ENCODE measurements at regions not wholly inside any gene's neighbourhood (a gene's known extent, or its start where the extent isn't known, plus 50 kb on each side); places are given as distances from the start of the nearest gene placed in this dataset.

DNA sequence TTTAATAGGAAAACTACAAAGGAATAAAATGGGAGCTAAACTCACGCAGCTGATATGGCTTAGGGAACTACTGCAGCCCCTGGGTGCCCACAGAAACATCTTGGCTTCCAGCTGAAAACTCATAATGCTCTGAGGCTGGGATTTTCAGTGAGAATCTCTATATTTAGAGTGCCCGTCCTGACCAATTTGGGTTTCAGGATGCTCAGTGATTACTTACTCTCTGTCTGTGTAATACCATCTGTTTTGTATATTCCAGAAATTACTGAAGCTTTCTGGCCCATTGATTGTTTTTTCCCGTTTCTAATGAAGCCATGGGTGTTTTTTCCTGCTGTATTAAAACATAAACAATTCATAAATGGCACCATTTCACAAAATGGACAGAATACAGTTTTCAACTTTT lies 50.6 kb upstream of the ZNF385D start:
- no peak for DNase-seq (ENCODE audit: low read depth)
- no peak overlapping the region for H3K4me3 ChIP-seq (ENCODE audit: low read depth, low read length)

DNA sequence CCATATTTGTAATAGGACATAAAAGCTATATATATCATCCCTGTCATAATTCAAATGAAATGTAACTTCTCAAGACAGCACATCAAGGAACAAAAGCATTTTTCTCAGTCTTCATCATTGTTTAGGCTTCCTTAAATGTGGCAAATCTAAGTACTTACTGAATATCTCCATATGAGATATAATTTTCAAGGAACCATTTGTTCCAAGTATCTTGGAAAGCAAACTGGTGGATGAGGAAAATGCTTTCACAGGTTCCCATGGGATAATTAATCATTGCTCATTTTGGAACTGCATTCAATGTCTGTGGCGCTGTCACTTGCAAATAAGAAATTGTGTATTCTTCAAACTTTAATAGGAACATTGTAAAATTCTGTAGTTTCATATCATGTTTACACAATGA lies 52.6 kb upstream of the ZNF385D start:
- H3K4me3 ChIP-seq (ENCODE audit: low read depth, low read length), result no peak overlapping the region
- DNase-seq (ENCODE audit: low read depth), result no peak

DNA sequence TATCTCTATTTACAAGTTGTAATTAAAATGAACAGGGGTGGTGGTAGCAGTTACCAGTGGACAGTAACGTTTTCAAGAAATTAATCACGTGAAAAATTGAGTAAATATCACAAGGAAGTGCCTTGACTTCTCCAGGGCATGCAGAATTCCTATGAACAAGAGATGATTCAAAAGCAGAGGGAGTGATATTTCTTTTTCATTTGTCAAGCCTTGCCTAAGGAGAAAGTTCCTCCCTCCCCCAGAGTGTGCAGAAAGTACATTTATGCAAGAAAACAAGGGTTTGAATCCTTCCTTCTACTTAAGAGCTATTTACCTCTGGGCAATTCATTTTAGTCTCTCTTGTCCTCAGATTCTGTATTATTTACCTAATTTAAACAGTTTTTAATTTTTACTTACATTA lies 53.3 kb upstream of the ZNF385D start:
- H3K4me3 ChIP-seq (ENCODE audit: low read depth, low read length), result no peak overlapping the region
- DNase-seq (ENCODE audit: low read depth), result no peak

DNA sequence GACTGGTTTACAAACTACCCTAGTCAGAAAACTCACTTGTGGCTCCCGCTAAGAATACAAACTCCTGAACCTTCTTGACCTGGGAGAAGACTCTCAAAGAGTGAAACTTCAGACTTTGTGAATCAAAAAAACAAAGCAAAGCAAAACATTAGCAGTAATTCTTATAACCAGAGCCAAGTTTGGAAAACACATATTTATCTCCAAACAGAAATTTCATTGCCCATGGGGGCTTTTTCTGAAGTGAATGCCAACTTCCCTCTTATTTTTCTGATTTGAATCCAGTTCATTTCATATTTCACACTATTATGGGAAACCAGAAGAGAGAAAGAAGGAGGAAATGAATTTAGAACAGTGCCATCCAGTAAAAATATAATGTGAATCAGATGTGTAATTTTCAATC lies 55.7 kb upstream of the ZNF385D start:
- no peak overlapping the region for H3K4me3 ChIP-seq (ENCODE audit: low read depth, low read length)
- no peak for DNase-seq (ENCODE audit: low read depth)

- DNase-seq (ENCODE audit: low read depth), result no peak
- no peak overlapping the region for H3K4me3 ChIP-seq (ENCODE audit: low read depth, low read length)
Measured at GRCh38 chr3:21825684-21826083, 74.7 kb upstream of the ZNF385D start.

DNA sequence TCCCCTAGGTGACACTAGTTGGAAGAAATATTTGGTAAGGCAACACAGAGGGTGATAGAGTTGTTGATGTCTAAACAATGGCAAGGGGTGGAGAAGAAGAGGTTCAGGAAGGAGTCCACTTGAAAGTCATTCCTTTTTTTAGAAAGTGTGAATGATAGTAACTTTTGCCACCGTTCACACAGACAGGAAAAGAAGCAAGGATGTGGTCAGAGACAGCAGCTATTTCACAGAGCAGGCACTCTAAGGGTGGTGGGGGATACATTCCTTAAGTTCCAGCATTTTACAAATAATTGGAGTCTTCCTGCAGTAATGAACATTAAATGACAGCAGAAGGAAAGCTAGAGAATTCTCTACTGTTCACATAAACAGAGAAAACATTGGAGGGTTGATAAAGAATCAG lies 75.4 kb upstream of the ZNF385D start:
- no peak overlapping the region for H3K4me3 ChIP-seq (ENCODE audit: low read depth, low read length)
- DNase-seq (ENCODE audit: low read depth), result no peak

GRCh38 chr3:21830541-21830940 lies 79.5 kb upstream of the ZNF385D start:
- DNase-seq (ENCODE audit: low read depth), result no peak
- H3K4me3 ChIP-seq (ENCODE audit: low read depth, low read length), result no peak overlapping the region

DNA sequence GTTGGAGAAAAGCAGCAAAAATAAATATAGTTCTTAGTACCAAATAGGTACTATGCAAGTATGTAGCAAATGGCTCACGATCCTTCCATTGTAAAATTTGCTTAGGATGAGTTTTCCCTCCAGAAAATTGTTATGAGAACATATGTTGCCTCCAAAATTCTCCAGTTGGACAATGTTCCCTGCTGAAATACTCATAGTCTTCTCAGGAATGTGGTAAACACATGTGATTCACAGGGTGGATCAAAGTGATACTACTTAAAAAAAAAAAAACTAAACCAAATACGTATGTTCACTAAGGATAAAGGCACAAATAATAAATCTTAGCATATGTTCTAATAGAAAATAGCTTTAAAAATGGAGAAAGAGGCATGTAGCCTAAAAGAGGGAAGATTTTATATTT lies 84.3 kb upstream of the ZNF385D start:
- H3K4me3 ChIP-seq (ENCODE audit: low read depth, low read length), result no peak overlapping the region
- peak; percentile 44 for DNase-seq (ENCODE audit: low read depth)

DNA sequence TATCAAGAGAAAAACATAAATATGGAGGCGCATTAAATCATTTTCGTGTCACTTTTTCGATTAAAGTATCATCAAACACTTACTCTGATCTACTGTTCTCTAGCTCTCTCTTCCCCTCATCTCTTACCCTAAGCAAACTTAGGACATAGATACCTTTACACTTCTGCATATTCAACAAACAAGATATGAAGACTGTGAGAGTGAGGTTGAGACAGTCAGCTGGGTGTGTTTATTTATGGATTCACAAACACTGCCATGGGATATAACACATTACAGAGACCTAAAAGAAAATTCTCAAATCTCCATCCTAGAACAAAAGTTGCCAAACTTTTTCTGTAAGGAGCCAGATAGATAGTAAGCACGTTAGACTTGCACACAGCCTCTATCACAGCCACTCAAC lies 85.2 kb upstream of the ZNF385D start:
- no peak for DNase-seq (ENCODE audit: low read depth)

GRCh38 chr3:21839176-21839575 lies 88.2 kb upstream of the ZNF385D start:
- H3K4me3 ChIP-seq (ENCODE audit: low read depth, low read length), result no peak overlapping the region
- no peak for DNase-seq (ENCODE audit: low read depth)

More for the DNA sequence above, 85.2 kb upstream of the ZNF385D start:
- no peak overlapping the region for H3K4me3 ChIP-seq (ENCODE audit: low read depth, low read length)

DNA sequence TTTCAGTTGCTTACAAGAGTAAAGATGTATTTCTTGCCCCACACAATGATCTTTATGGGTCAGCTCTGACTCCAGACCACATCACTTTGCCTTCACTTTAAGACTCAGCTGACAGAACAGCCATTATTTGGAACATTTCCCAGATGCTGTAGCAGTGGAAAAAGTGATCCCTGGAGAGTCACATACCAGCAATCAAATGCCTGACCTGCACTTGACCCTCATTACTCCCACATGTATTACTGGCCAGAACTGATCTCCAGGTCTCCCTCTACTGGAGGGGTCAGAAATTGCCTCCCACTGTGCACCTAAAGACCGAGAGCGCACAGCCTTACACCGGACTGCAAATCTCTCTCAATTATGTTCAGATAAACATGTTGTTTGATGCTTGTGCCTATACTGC lies 88.6 kb upstream of the ZNF385D start:
- peak; percentile 93 for DNase-seq (ENCODE audit: low read depth)

DNA sequence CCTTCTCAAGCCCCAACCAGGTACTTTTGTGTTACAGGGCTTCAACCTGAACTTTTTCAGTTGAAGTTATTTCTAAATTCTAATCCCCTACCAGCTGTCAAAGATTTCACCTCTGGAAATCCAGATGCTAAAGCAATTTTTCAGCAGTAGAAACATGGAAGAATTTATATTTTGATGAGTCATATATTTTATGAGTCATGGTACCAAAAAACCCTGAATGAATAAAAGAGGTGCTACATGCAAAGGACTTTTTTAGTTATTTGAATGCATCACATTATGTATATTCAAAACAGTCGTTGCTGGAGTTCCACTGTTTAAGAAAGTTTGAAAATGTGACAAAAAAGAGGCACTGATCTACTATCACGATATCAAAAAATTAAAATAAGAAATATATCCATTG lies 96.0 kb upstream of the ZNF385D start:
- no peak overlapping the region for H3K4me3 ChIP-seq (ENCODE audit: low read depth, low read length)
- DNase-seq (ENCODE audit: low read depth), result no peak

More for the DNA sequence above, 88.6 kb upstream of the ZNF385D start:
- no peak overlapping the region for H3K4me3 ChIP-seq (ENCODE audit: low read depth, low read length)

DNA sequence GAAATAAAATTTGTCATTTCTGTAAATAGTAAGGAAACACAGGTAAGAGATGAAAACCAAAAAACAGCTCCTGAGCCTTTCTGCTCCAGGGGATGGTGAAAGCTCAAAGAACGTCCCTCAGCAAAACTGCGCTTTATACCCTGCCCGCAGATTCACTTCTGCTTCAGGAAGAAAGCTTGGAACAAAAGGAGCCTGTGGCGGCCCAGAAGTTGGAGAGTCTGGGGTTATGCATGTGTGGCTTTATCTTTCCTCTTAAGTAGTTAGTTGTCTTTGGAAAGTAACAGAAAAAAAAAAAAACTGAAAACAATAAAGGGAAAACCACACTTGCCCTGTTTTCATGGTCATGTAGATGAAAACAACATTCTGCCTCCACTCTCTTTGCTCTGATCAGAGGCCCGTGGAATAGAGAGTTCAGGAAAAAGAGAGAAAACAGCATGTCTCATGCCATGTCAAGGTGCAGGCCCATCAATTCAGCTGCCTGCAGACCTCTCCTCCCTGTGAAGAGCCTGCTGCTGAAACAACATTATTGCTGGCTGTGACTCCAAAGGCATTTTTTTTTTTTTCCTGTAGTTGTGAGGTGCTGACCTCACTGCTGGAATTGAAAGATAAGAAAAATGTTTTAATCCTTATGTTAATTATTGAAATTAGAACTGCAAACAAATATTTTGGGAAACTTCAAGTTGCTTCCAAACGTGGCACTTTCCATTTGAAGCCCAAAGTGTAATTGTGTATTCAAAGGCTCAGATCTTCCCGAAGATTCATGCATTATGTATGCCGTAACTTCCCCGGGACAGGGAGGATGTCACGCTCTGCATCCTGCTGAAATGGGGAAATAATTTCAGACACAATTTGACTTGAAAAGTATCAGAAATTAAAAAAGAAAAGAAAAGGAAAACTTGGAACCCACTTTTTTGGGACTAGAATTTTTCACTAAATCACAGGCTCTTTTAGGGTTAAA lies 108.4 kb upstream of the ZNF385D start:
- no peak overlapping the region for H3K4me3 ChIP-seq (ENCODE audit: low read depth, low read length)
- DNase-seq (ENCODE audit: low read depth), result no peak

DNA sequence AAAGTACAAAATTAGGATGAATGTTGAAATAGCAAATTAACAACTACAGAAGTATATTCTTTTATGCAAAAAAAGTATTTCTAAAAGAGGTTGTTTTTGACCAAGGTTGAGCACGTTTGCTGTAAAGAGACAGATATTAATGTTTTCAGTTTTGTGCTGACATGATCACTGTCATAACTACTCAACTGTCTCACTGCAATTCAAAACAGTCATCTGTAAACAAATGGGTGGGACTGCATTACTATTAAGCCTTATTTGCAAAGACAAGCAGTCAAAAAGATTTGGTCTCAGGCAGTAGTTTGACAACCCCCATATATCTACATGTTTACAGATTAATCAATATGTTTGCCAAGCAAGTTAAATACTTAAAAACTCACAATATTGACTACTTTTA lies 109.1 kb upstream of the ZNF385D start:
- no peak overlapping the region for H3K4me3 ChIP-seq (ENCODE audit: low read depth, low read length)
- no peak for DNase-seq (ENCODE audit: low read depth)

- H3K4me3 ChIP-seq (ENCODE audit: low read depth, low read length), result no peak overlapping the region
- no peak for DNase-seq (ENCODE audit: low read depth)
Measured at GRCh38 chr3:21860657-21861056, 109.6 kb upstream of the ZNF385D start.

DNA sequence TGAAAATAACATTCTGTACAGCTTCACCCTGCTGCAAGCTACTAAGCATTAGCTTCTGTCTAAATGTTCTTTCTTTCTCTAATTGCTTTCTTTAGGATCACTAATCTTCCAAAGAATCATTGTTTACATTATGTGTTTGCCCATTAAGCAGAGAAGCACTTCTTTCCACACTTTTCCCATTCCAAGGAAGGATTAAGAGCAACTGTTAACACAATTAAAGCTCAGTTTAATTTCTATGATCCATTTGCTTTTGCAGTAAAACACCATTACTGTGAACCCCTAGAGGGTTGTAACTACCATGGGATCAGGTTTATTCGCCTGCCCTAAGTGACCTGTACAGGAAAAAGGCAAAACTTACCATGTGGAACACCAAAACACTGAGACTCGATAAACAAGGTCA lies 125.8 kb upstream of the ZNF385D start:
- DNase-seq (ENCODE audit: low read depth), result no peak
- H3K4me3 ChIP-seq (ENCODE audit: low read depth, low read length), result no peak overlapping the region

DNA sequence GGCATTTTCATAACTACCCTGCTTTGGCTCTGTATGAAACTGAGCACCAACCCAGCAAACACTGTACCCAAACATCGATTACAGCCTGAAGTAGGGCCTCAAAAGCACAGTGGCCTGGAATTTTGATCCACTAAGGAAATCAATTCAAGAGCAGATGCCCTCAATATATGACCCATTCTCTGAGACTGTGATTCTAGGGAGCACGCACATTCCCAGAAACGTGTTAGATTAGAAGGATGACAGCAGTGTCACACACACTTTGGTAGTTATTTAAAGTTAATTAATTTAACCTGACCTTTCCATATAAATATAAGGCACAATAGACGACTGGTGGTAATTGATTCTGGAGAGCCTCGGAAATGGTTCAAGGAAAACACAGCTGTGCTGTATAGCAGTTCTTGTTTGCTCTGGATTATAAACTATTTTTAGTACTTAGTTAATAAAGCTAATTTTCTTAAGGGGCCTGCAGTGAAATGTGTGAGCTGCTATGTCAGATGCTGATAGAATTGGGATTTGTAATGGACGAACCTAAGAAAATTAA lies 126.3 kb upstream of the ZNF385D start:
- no peak for DNase-seq (ENCODE audit: low read depth)
- H3K4me3 ChIP-seq (ENCODE audit: low read depth, low read length), result no peak overlapping the region

DNA sequence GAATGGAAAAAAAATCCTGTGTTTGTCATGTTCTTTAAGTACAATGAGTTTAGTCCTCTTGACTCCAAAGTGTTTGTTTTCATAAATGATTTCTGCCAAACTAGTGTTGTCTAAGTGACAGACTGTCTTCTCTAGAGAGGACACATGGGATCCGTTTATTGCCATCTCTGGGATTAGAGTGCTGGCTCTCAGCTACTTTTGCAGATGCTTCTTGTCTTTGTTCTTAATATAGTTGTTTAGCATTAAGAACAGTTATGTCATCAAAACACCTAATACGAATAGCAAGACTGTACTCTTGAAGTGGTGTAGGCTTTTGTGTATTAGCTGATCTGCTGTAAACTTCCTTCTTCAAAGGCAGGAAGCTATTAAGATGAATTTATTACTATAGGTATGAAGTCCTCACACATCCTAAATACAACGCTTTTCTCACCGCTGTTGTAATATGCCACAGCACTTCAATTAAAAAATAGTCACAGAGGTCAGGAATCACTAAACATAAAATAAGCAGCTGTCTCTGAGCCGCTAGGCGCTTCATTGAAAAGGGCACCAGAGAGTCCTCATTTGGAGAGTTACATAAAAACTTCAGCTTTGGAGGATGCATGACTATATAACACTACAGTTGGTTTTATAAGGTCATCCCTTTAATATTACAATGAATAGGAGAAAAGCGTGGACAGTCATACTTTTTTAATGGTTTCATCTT lies 128.3 kb upstream of the ZNF385D start:
- H3K4me3 ChIP-seq (ENCODE audit: low read depth, low read length), result no peak overlapping the region
- no peak for DNase-seq (ENCODE audit: low read depth)

DNA sequence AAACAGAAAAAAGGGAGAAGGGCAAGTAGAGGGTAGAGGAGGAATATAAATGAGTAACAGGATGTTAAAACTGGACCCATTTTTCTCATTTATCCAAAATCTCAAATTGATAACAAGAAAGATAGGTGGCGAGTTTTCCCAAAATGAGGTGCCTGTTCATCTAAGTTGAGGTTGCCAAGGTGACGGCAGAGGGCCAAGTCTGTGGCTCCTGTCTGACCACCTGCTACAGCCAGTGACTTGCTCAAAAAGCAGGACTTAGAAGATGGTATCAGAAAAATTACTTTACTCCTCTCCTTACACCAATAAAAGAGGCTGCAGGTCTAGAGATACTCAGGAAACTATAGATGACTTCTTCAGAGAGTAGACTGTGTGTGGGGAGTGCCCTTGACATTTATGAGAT lies 137.6 kb upstream of the ZNF385D start:
- no peak for DNase-seq (ENCODE audit: low read depth)
- H3K4me3 ChIP-seq (ENCODE audit: low read depth, low read length), result no peak overlapping the region

DNA sequence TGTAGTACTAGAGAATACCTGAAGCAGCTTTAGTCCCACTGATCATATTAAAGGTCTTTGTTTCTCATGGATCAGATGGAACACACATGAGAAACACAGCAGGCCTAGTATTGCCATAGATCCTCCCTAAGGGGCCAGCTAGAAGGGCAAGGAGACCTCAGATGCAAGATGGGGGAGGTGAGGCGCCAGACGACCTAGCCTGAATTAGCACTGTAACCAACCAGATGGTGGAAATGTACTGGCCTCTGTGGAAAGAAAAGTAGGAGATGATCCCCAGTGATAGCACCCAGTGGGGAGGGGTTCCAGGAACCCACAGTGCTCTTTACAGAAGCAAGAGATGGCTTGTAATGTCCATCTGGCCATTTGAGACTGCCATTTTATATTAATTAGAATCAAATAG lies 138.2 kb upstream of the ZNF385D start:
- DNase-seq (ENCODE audit: low read depth), result no peak
- no peak overlapping the region for H3K4me3 ChIP-seq (ENCODE audit: low read depth, low read length)

DNA sequence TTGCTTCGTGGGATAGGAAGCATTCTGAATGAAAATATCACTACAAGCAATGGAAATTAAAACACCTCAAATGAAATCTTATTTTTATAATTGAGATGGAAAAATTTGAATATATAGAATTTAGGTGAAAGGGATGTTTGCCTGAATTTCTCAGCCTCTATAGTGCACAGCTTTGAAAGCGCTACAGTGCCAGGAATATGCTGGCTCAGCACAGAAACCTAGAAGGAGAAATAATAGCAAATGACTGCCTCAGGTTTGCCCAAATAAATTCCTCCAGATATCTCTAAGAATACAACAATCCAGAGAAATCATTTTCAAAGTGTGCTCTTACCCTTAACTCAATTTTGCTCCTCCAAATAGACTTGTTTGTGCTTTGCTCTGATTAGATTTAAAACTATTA lies 141.1 kb upstream of the ZNF385D start:
- H3K4me3 ChIP-seq (ENCODE audit: low read depth, low read length), result no peak overlapping the region
- no peak for DNase-seq (ENCODE audit: low read depth)

All from skeletal muscle cell (primary cell).